BJ (cell line): ENCODE measurements at regions not wholly inside any gene's neighbourhood (a gene's known extent, or its start where the extent isn't known, plus 50 kb on each side); places are given as distances from the start of the nearest gene placed in this dataset.

Source experiments
- CTCF ChIA-PET: fragments of 350-600 bp; formaldehyde crosslinking; extraction: SDS; loops from one replicate; lab custom pipeline; 2021; ENCODE audit warnings: antibody characterized with exemption, inconsistent platforms; lab: Yijun Ruan, JAX
- POLR2A ChIA-PET: fragments of 300-600 bp; sonication (Branson Sonifier 250); formaldehyde crosslinking; extraction: SDS; loops from one replicate; lab custom pipeline; 2021; ENCODE audit warnings: antibody characterized with exemption; lab: Charles Lee
- DNase-seq: peaks from one replicate; pipeline ENCODE4 v3.0.0-alpha.2; 2011; ENCODE audit warnings: low read depth
- H3K27me3 ChIP-seq: 2 replicates; pipeline ENCODE4 v1.6.0; 2011; ENCODE audit warnings: low read length; ENCODE audit not compliant: control insufficient read depth, insufficient read depth
- H3K36me3 ChIP-seq: 2 replicates; pipeline ENCODE4 v1.5.1; 2011; ENCODE audit warnings: low read length; ENCODE audit not compliant: control insufficient read depth, insufficient read depth
- H3K4me3 ChIP-seq: 2 replicates; pipeline ENCODE4 v1.5.1; 2011; ENCODE audit warnings: low read depth, mild to moderate bottlenecking, control low read depth, low read length
- TF ChIP-seq, protein P1 (sequence below): IDR thresholded peaks from 2 replicates; pipeline ENCODE4 v1.5.1; 2011; ENCODE audit warnings: low read depth, mild to moderate bottlenecking, control low read depth, inconsistent platforms, low read length, moderate library complexity; ENCODE audit not compliant: insufficient read depth

DNA sequence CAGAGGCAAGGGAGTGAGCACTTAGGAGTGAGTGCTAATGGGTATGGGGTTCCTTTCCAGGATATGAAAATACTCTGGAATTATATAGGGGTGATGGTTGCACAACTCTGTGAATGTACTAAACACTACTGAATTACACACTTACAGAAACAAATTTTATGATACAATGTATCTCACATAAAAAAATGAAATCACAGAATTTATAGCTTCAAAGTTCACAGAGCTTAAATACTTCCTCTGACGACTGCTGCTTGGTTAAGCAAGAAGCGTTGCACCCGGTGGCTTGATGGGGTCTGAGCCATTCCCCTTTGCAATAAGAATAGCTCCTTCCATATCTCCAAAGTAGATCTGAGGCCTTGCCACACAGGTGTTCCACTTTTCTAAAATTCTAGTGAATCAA, 835.1 kb downstream of the TSN start:
- ChIA-PET CTCF (no interaction called here), POLR2A (no interaction called here)
- Histone ChIP-seq H3K27me3 (no peaks in the 10 kb centered on the region), H3K4me3 (no peak overlapping the region), H3K36me3 (no peaks in the 10 kb centered on the region)
- TF ChIP-seq, protein P1, sequence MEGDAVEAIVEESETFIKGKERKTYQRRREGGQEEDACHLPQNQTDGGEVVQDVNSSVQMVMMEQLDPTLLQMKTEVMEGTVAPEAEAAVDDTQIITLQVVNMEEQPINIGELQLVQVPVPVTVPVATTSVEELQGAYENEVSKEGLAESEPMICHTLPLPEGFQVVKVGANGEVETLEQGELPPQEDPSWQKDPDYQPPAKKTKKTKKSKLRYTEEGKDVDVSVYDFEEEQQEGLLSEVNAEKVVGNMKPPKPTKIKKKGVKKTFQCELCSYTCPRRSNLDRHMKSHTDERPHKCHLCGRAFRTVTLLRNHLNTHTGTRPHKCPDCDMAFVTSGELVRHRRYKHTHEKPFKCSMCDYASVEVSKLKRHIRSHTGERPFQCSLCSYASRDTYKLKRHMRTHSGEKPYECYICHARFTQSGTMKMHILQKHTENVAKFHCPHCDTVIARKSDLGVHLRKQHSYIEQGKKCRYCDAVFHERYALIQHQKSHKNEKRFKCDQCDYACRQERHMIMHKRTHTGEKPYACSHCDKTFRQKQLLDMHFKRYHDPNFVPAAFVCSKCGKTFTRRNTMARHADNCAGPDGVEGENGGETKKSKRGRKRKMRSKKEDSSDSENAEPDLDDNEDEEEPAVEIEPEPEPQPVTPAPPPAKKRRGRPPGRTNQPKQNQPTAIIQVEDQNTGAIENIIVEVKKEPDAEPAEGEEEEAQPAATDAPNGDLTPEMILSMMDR: no peak
- no peak for DNase-seq

DNA sequence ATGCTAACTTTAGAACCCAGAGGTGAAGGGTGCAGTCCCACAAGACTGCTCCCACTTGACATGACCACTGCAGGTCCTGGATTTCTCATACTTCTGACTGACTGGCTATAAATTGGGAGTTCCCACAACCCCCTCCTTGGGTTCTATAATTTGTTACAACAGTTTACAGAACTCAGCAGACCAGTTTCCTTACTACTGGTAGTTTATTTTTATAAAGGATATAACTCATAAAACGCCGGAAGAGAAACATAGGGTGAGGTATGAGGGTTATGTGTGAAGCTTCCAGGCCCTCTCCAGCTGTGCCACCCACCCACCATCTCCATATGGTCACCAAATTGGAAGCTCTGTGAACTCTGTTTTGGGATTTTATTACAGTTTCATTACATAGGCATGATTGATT, 839.6 kb downstream of the TSN start:
- ChIA-PET POLR2A (no interaction called here), CTCF (no interaction called here)
- Histone ChIP-seq H3K27me3 (no peaks in the 10 kb centered on the region), H3K36me3 (no peaks in the 10 kb centered on the region), H3K4me3 (no peak overlapping the region)
- TF ChIP-seq, protein P1: no peak
- no peak for DNase-seq

DNA sequence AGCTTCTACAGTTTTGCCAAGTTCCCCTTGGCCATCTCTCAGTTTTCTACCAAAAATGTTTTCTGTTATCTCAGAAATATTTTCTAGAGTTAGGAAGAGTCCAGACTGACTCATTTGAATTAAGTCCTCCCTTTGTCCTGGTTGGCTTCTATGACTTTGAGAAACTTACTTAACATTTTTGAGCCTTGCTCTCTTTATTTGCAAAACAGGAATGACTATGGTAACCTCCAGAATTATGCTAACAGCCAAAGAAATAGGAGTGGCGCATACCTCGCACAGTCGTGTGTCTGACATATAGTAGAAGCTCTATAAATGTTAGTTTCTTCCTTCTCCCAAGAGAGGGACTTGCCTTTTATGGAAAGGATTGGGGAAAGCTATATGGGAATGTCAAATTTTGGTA, 841.1 kb downstream of the TSN start:
- no peaks in the 10 kb centered on the region for H3K36me3 ChIP-seq
- no peak overlapping the region for H3K4me3 ChIP-seq
- ChIA-PET CTCF (no interaction called here), POLR2A (no interaction called here)
- no peak for DNase-seq
- no peaks in the 10 kb centered on the region for H3K27me3 ChIP-seq
- TF ChIP-seq, protein P1: no peak

DNA sequence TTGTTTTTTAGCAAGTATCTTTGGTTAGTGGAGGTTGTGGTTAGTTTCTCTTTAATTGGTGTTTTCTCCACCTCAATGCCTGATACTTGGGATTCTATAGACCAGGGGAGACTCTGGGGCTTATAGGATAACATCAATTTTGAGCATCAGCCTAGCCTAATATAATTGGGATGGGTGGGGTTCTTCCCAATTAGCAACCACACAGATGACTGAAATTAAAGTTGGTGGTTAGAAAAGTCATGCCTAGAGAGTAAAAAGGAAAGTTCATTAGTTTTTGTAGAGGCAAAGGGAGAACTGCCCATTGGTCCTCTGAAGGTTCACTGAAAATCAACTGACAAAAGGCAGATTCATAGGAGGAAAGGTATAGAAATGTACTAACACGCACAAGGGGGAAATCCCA, 843.3 kb downstream of the TSN start:
- DNase-seq: no peak
- no peak overlapping the region for H3K4me3 ChIP-seq
- no peaks in the 10 kb centered on the region for H3K27me3 ChIP-seq
- TF ChIP-seq, protein P1: no peak
- CTCF ChIA-PET: interaction anchor here (0.6 kb wide), 1 partner anchor 12 kb away, joined by 3 read pairs; no protein-coding TSS in a partner anchor
- no peaks in the 10 kb centered on the region for H3K36me3 ChIP-seq
- POLR2A ChIA-PET: no interaction called here

DNA sequence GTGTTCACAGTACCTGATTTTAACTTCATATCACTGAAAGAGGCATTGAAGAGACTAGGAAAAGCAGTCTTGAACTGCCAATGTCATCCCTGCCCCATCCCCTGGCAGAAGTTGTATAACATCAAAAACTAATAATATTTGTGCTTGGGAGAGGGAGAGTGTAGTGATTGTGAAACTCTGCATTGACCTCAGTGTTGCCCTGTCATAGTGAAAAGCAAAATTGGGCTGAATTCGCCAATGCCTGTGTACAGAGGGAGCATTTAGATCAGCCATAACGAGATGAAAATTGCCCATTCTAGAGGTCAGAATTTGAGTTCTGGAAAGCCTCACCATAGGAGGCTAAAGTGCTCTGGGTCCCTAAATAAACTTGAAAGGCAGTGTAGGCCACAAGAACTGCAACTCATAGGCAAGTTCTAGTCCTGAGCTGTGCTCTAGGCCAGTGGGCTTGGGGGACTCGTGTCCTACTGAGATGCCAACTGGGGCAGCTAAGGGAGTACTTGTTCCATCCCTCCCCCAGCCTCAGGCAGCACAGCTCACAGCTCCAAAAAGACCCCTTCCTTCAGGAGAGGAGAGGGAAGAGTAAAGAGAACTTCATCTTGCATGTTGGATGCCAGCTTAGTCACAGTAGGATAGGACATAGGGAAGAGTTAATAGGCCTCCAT, 855.6 kb downstream of the TSN start:
- TF ChIP-seq, protein P1: no peak
- H3K36me3 ChIP-seq: no peaks in the 10 kb centered on the region
- no peaks in the 10 kb centered on the region for H3K27me3 ChIP-seq
- ChIA-PET POLR2A (no interaction called here), CTCF (interaction anchor here (0.7 kb wide), 1 partner anchor 12 kb away, joined by 3 read pairs; no protein-coding TSS in a partner anchor)
- no peak for DNase-seq
- H3K4me3 ChIP-seq: no peak overlapping the region
